ENCODE measurements at regions not wholly inside any gene's neighbourhood (a gene's known extent, or its start where the extent isn't known, plus 50 kb on each side); places are given as distances from the start of the nearest gene placed in this dataset.

DNA sequence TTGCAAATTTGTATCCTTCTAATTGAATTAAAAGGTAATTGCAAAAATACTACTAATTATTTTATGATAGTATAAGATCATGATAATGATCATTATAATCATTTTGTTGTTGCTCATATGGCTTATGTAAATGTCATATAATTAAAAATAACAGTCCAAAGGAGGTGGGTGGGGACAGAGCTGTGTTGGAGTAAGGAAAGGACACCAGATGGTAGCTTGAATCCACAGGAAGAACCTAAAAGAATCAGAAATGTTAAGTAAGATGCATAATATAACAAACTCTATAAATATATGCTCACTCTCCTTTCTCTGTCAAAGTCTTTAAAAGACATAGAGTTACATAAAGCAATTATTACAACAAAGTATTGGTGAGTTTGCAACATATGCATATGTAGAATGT, 650.7 kb upstream of the HS6ST1 start:
- CTCF ChIA-PET = no interaction called here
- Histone ChIP-seq H3K27me3 (ENCODE audit: control insufficient read depth in 2 of 2, insufficient read depth in 2 of 2, low read length in 2 of 2) (no peaks in the 10 kb centered on the region), H3K27ac (ENCODE audit: low read depth, low read length) (no peak overlapping the region), H3K4me1 (ENCODE audit: control insufficient read depth in 2 of 2, insufficient read depth in 2 of 2, low read length in 2 of 2) (no peaks in the 10 kb centered on the region), H3K9me3 (ENCODE audit: control insufficient read depth in 2 of 3, low read length in 3 of 3) (no peaks in the 10 kb centered on the region), H3K36me3 (ENCODE audit: control insufficient read depth in 2 of 3, insufficient read depth in 3 of 3, low read length in 3 of 3) (no peaks in the 10 kb centered on the region), H3K4me3 (ENCODE audit: low read length) (no peak overlapping the region)
- Mint-ChIP-seq H3K9me3 (peaks cover 0 to 3% (median 0%) of the 10 kb centered on the region in 11 donors), H3K36me3 (no peaks in the 10 kb centered on the region), H3K27ac (no peak overlapping the region), H3K4me1 (peaks cover 0 to 4% (median 0%) of the 10 kb centered on the region in 7 donors), H3K4me3 (no peak overlapping the region), H3K27me3 (peaks cover 0 to 16% (median 0%) of the 10 kb centered on the region in 5 donors)
- intact Hi-C loops (cut with micrococcal nuclease) = no loop called here
- ATAC-seq (no peak), DNase-seq (no peak)
- POLR2A ChIA-PET = no interaction called here

- H3K4me3 Mint-ChIP-seq = no peak overlapping the region
- POLR2A ChIA-PET = no interaction called here
- no peak overlapping the region for H3K27ac Mint-ChIP-seq
Observed at GRCh38 chr2:128970332-128971116, 651.9 kb upstream of the HS6ST1 start.

DNA sequence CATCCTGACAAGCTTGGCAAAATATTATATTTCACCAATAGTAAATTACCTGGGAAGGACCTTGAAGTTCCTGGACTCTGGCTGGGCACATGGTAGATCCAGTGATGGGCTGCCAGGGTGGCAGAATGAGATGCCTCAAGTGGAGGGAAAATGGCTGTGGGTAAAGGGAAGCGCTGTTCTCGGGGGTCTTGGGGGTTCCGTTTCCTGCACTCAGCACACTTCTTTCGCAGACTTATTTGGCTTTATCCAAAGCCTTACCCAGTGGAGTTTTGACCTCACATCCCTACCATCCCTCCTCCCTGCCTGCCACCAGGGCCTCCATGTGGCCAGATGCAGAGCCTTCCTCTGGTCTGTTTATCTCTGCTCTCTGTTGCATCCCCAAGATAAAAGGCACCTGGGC, 654.9 kb upstream of the HS6ST1 start:
- Mint-ChIP-seq H3K4me1 (peaks cover 0 to 4% (median 0%) of the 10 kb centered on the region in 7 donors), H3K27me3 (peaks cover 0 to 16% (median 0%) of the 10 kb centered on the region in 5 donors), H3K27ac (no peak overlapping the region), H3K9me3 (peaks cover 0 to 6% (median 0%) of the 10 kb centered on the region in 11 donors), H3K4me3 (no peak overlapping the region), H3K36me3 (no peaks in the 10 kb centered on the region)
- Histone ChIP-seq H3K27ac (ENCODE audit: low read depth, low read length) (no peak overlapping the region), H3K27me3 (ENCODE audit: control insufficient read depth in 2 of 2, insufficient read depth in 2 of 2, low read length in 2 of 2) (no peaks in the 10 kb centered on the region), H3K4me3 (ENCODE audit: low read length) (no peak overlapping the region), H3K9me3 (ENCODE audit: control insufficient read depth in 2 of 3, low read length in 3 of 3) (no peaks in the 10 kb centered on the region), H3K4me1 (ENCODE audit: control insufficient read depth in 2 of 2, insufficient read depth in 2 of 2, low read length in 2 of 2) (no peaks in the 10 kb centered on the region), H3K36me3 (ENCODE audit: control insufficient read depth in 2 of 3, insufficient read depth in 3 of 3, low read length in 3 of 3) (no peaks in the 10 kb centered on the region)
- POLR2A ChIA-PET = no interaction called here
- DNase-seq = no peak
- no peak for ATAC-seq
- CTCF ChIA-PET = no interaction called here
- intact Hi-C loops (cut with micrococcal nuclease) = no loop called here

More at GRCh38 chr2:128970332-128971116, 651.9 kb upstream of the HS6ST1 start:
- Histone ChIP-seq H3K27ac (ENCODE audit: low read depth, low read length) (no peak overlapping the region), H3K4me1 (ENCODE audit: control insufficient read depth in 2 of 2, insufficient read depth in 2 of 2, low read length in 2 of 2) (no peaks in the 10 kb centered on the region), H3K27me3 (ENCODE audit: control insufficient read depth in 2 of 2, insufficient read depth in 2 of 2, low read length in 2 of 2) (no peaks in the 10 kb centered on the region), H3K9me3 (ENCODE audit: control insufficient read depth in 2 of 3, low read length in 3 of 3) (no peaks in the 10 kb centered on the region), H3K4me3 (ENCODE audit: low read length) (no peak overlapping the region), H3K36me3 (ENCODE audit: control insufficient read depth in 2 of 3, insufficient read depth in 3 of 3, low read length in 3 of 3) (no peaks in the 10 kb centered on the region)
- Mint-ChIP-seq H3K9me3 (peaks cover 0 to 3% (median 0%) of the 10 kb centered on the region in 11 donors), H3K36me3 (no peaks in the 10 kb centered on the region), H3K4me1 (peaks cover 0 to 4% (median 0%) of the 10 kb centered on the region in 7 donors), H3K27me3 (peaks cover 0 to 16% (median 0%) of the 10 kb centered on the region in 5 donors)
- DNase-seq = no peak
- CTCF ChIA-PET = no interaction called here
- no peak for ATAC-seq
- intact Hi-C loops (cut with micrococcal nuclease) = no loop called here

- peaks cover 0 to 7% (median 0%) of the 10 kb centered on the region in 5 donors for H3K27me3 Mint-ChIP-seq
- H3K27me3 ChIP-seq (ENCODE audit: control insufficient read depth in 2 of 2, insufficient read depth in 2 of 2, low read length in 2 of 2) = no peaks in the 10 kb centered on the region
- H3K36me3 Mint-ChIP-seq = no peaks in the 10 kb centered on the region
- ATAC-seq (no peak), DNase-seq (no peak)
- POLR2A ChIA-PET = no interaction called here
- no peak overlapping the region for H3K27ac Mint-ChIP-seq
- no peak overlapping the region for H3K4me3 ChIP-seq (ENCODE audit: low read length)
- no peaks in the 10 kb centered on the region for H3K4me1 Mint-ChIP-seq
- no peaks in the 10 kb centered on the region for H3K9me3 ChIP-seq (ENCODE audit: control insufficient read depth in 2 of 3, low read length in 3 of 3)
- H3K4me1 ChIP-seq (ENCODE audit: control insufficient read depth in 2 of 2, insufficient read depth in 2 of 2, low read length in 2 of 2) = no peaks in the 10 kb centered on the region
- intact Hi-C loops (cut with micrococcal nuclease) = no loop called here
- no peak overlapping the region for H3K27ac ChIP-seq (ENCODE audit: low read depth, low read length)
- peaks cover 0 to 7% (median 0%) of the 10 kb centered on the region in 11 donors for H3K9me3 Mint-ChIP-seq
- H3K4me3 Mint-ChIP-seq = no peak overlapping the region
- CTCF ChIA-PET = no interaction called here
- H3K36me3 ChIP-seq (ENCODE audit: control insufficient read depth in 2 of 3, insufficient read depth in 3 of 3, low read length in 3 of 3) = no peaks in the 10 kb centered on the region
Observed at GRCh38 chr2:128978212-128978611, 659.5 kb upstream of the HS6ST1 start.

DNA sequence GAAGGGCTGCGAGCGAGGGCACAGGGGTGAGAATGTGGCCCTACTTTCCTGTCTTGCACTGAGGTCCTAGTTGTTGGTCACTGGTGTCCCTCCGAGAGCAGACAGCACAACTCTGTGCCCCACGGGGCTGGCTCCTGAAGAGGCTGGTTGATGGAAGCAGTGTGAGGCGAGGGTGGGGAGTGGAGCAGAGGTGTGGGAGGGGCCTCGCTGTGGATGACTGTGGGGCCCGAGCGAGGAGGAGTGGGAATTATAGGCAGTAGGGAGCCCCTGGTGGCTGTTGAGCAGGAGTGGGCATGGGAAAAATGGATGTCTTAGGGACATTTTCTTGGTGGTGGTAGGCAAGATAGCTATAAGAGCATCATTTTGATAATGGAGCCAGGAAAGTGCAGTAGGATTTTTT, 660.5 kb upstream of the HS6ST1 start:
- no peak overlapping the region for H3K27ac ChIP-seq (ENCODE audit: low read depth, low read length)
- H3K27ac Mint-ChIP-seq = no peak overlapping the region
- no peaks in the 10 kb centered on the region for H3K36me3 ChIP-seq (ENCODE audit: control insufficient read depth in 2 of 3, insufficient read depth in 3 of 3, low read length in 3 of 3)
- no peaks in the 10 kb centered on the region for H3K9me3 ChIP-seq (ENCODE audit: control insufficient read depth in 2 of 3, low read length in 3 of 3)
- H3K4me1 ChIP-seq (ENCODE audit: control insufficient read depth in 2 of 2, insufficient read depth in 2 of 2, low read length in 2 of 2) = no peaks in the 10 kb centered on the region
- peaks cover 0 to 7% (median 0%) of the 10 kb centered on the region in 11 donors for H3K9me3 Mint-ChIP-seq
- DNase-seq (no peak), ATAC-seq (no peak)
- intact Hi-C loops (cut with micrococcal nuclease) = no loop called here
- H3K4me3 ChIP-seq (ENCODE audit: low read length) = no peak overlapping the region
- H3K4me1 Mint-ChIP-seq = no peaks in the 10 kb centered on the region
- ChIA-PET CTCF (no interaction called here), POLR2A (no interaction called here)
- H3K27me3 Mint-ChIP-seq = no peaks in the 10 kb centered on the region
- H3K4me3 Mint-ChIP-seq = no peak overlapping the region
- no peaks in the 10 kb centered on the region for H3K36me3 Mint-ChIP-seq
- no peaks in the 10 kb centered on the region for H3K27me3 ChIP-seq (ENCODE audit: control insufficient read depth in 2 of 2, insufficient read depth in 2 of 2, low read length in 2 of 2)

GRCh38 chr2:128980475-128980874, 661.8 kb upstream of the HS6ST1 start:
- ATAC-seq = no peak
- intact Hi-C loops (cut with micrococcal nuclease) = no loop called here
- Mint-ChIP-seq H3K4me3 (no peak overlapping the region), H3K9me3 (peaks cover 0 to 7% (median 0%) of the 10 kb centered on the region in 11 donors), H3K4me1 (no peaks in the 10 kb centered on the region), H3K27ac (no peak overlapping the region), H3K27me3 (no peaks in the 10 kb centered on the region), H3K36me3 (no peaks in the 10 kb centered on the region)
- H3K4me3 ChIP-seq (ENCODE audit: low read length) = no peak overlapping the region
- no peaks in the 10 kb centered on the region for H3K4me1 ChIP-seq (ENCODE audit: control insufficient read depth in 2 of 2, insufficient read depth in 2 of 2, low read length in 2 of 2)
- no peaks in the 10 kb centered on the region for H3K36me3 ChIP-seq (ENCODE audit: control insufficient read depth in 2 of 3, insufficient read depth in 3 of 3, low read length in 3 of 3)
- ChIA-PET POLR2A (no interaction called here), CTCF (no interaction called here)
- no peaks in the 10 kb centered on the region for H3K9me3 ChIP-seq (ENCODE audit: control insufficient read depth in 2 of 3, low read length in 3 of 3)
- H3K27me3 ChIP-seq (ENCODE audit: control insufficient read depth in 2 of 2, insufficient read depth in 2 of 2, low read length in 2 of 2) = no peaks in the 10 kb centered on the region
- H3K27ac ChIP-seq (ENCODE audit: low read depth, low read length) = no peak overlapping the region
- no peak for DNase-seq

- Mint-ChIP-seq H3K4me3 (no peak overlapping the region), H3K27ac (no peak overlapping the region), H3K36me3 (no peaks in the 10 kb centered on the region), H3K9me3 (peaks cover 0 to 7% (median 0%) of the 10 kb centered on the region in 11 donors), H3K4me1 (no peaks in the 10 kb centered on the region), H3K27me3 (no peaks in the 10 kb centered on the region)
- intact Hi-C loops (cut with micrococcal nuclease) = no loop called here
- CTCF ChIA-PET = no interaction called here
- Histone ChIP-seq H3K9me3 (ENCODE audit: control insufficient read depth in 2 of 3, low read length in 3 of 3) (no peaks in the 10 kb centered on the region), H3K27ac (ENCODE audit: low read depth, low read length) (no peak overlapping the region), H3K36me3 (ENCODE audit: control insufficient read depth in 2 of 3, insufficient read depth in 3 of 3, low read length in 3 of 3) (no peaks in the 10 kb centered on the region), H3K27me3 (ENCODE audit: control insufficient read depth in 2 of 2, insufficient read depth in 2 of 2, low read length in 2 of 2) (no peaks in the 10 kb centered on the region), H3K4me3 (ENCODE audit: low read length) (no peak overlapping the region), H3K4me1 (ENCODE audit: control insufficient read depth in 2 of 2, insufficient read depth in 2 of 2, low read length in 2 of 2) (no peaks in the 10 kb centered on the region)
- DNase-seq (no peak), ATAC-seq (no peak)
- POLR2A ChIA-PET = no interaction called here
Observed at GRCh38 chr2:128981353-128981752, 662.7 kb upstream of the HS6ST1 start.

Data from naive thymus-derived CD4-positive, alpha-beta T cell (primary cell).